Upper lobe of left lung (tissue), 4 donors: ENCODE measurements at regions not wholly inside any gene's neighbourhood (a gene's known extent, or its start where the extent isn't known, plus 50 kb on each side); places are given as distances from the start of the nearest gene placed in this dataset.

Experiments
- POLR2AphosphoS5 ChIP-seq, 2 donors: sonication (generic); formaldehyde crosslinking; IDR thresholded peaks; one replicate each; pipeline ENCODE4 v1.5.1; 2017; ENCODE audit warnings: antibody characterized with exemption in 2 of 2
- TF ChIP-seq, protein P1 (sequence below), 6 experiments: fragments of 450-650 bp in 4 of 6; fragments of 200-600 bp in 2 of 6; sonication (generic) in 2 of 6; IDR thresholded peaks; one replicate each; pipeline ENCODE4 v1.5.1; 2016 to 2019; ENCODE audit warnings: antibody characterized with exemption in 6 of 6

DNA sequence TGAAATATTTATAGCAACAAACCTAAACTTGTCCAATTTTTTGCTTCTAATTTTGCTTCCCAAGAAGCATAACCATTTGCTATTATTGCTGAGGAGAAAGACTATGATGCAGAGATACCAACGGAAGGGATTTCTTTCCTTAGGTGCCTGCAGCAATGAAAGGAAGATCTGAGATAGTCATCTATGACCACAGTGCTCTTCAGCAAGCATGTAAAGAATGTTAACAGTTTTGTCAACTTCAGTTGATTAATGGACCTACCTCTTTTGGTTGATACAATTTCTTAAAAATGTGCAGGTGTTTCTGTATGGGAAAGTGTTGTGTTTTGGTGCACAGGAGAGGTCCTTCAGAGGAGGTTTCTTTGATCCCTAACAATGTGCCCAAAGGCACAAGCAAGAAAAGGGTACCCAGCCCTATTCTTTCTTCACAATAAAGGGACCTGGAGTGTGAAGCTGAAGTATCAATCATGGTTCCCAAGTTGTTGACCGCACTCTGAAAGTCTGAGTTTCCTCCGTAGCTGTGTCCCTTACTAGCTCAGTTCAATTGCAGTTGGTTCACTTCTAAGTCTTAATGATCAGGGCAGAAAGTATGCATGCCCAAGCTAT lies 307.7 kb upstream of the KCNH8 start:
- no peak for TF ChIP-seq POLR2AphosphoS5 (IDR thresholded peaks at IDR 0.05)
- TF ChIP-seq, protein P1, sequence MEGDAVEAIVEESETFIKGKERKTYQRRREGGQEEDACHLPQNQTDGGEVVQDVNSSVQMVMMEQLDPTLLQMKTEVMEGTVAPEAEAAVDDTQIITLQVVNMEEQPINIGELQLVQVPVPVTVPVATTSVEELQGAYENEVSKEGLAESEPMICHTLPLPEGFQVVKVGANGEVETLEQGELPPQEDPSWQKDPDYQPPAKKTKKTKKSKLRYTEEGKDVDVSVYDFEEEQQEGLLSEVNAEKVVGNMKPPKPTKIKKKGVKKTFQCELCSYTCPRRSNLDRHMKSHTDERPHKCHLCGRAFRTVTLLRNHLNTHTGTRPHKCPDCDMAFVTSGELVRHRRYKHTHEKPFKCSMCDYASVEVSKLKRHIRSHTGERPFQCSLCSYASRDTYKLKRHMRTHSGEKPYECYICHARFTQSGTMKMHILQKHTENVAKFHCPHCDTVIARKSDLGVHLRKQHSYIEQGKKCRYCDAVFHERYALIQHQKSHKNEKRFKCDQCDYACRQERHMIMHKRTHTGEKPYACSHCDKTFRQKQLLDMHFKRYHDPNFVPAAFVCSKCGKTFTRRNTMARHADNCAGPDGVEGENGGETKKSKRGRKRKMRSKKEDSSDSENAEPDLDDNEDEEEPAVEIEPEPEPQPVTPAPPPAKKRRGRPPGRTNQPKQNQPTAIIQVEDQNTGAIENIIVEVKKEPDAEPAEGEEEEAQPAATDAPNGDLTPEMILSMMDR (IDR thresholded peaks at IDR 0.05) = no peak
